SH-SY5Y (cell line): ENCODE measurements at regions not wholly inside any gene's neighbourhood (a gene's known extent, or its start where the extent isn't known, plus 50 kb on each side); places are given as distances from the start of the nearest gene placed in this dataset.

Experiments used
- GATA2 ChIP-seq: IDR thresholded peaks from 2 replicates; pipeline ENCODE4 v1.6.1; 2011; ENCODE audit warnings: mild to moderate bottlenecking, low read depth, low read length
- GATA3 ChIP-seq: IDR thresholded peaks from 2 replicates; pipeline ENCODE4 v1.6.1; 2011; ENCODE audit warnings: low read depth, mild to moderate bottlenecking, low read length, moderate library complexity

DNA sequence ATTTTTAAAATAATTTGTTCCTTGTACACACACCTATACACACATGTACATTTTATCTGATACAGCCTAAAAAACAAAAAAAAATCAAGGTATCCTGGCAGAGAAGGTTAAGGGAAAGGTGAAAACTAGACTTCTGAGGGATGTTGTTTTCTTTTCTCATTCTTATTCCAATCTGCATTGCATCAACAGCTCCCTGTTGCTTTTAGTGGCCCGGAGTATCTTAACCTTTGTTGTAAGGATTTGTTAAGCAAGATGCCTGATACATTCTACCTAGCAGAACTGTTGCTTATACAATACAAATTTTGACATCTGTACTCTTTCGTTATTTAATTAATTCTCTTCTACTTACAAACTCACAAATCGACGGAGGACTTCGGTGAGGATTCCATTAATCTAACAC is 167.4 kb downstream of the GNAI1 start:
- TF ChIP-seq GATA2 (no peak), GATA3 (no peak)
